Caki2 (cell line): ENCODE measurements at regions not wholly inside any gene's neighbourhood (a gene's known extent, or its start where the extent isn't known, plus 50 kb on each side); places are given as distances from the start of the nearest gene placed in this dataset.

Source experiments
- DNase-seq: peaks from one replicate; pipeline ENCODE4 v3.0.0-alpha.2; 2015; ENCODE audit warnings: low read depth
- in situ Hi-C: cut with HindIII; loops from 2 replicates; pipeline ENCODE4 v1.10.0; 2016; ENCODE audit warnings: low sequenced_read_pairs, low pct_unique_long_range_greater_than_20kb, mixed read lengths

DNA sequence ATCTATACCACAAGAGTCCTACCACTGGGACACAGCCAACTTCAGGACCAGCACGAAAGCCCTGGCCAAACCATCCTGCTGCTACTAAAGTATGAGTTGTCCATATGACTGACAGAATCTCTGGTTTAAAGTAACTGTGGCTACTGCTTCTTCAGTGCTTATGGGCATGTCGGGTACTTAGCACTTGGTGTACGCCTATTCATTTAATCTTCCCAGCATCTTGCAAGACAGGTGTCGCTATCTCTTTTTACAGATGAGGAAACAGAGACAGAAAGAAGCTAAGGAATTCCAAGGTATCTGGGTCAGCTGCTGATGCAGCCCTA is 203.4 kb upstream of the ID2 start:
- no peak for DNase-seq
- in situ Hi-C loops, result no loop called here

DNA sequence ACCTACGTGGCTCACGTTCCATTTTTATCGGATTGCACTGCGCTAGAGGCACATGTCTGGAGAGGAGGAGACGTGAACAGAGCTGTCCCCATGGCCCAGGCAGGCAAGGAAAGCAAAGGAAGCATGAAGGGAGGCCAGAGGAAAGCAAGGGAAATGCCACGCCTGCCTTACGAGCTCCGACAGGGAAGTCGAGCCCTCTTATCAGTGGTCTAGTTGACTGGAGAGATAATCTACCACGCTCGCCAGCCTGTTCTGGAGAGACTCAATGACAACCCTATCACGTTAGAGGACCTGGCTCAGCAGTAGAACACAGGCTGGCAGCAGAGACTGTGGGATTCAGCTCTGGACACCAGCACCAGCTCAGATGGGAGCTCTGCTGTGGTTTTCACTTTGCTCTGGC is 202.6 kb upstream of the ID2 start:
- in situ Hi-C loops, result no loop called here
- DNase-seq, result no peak

DNA sequence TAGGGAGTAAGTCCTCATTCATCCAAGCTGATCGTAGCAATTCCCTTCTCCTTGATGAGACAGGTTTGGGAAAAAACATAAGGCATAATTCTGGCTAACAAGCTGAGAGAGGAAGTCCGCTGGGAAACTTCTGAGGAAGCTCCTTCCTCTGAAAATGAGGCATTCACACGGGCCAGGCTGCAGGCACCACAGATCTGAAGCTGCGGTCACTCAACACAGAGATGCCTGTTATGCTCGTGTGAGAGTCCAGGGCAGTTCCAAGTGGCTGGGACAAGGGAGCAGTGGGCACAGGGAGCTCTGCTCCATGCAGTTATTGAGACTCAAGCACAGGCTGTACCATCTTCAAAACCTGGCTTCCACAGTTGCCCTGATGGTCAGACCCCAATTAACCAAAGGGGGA is 200.9 kb upstream of the ID2 start:
- DNase-seq, result no peak
- in situ Hi-C loops, result no loop called here

DNA sequence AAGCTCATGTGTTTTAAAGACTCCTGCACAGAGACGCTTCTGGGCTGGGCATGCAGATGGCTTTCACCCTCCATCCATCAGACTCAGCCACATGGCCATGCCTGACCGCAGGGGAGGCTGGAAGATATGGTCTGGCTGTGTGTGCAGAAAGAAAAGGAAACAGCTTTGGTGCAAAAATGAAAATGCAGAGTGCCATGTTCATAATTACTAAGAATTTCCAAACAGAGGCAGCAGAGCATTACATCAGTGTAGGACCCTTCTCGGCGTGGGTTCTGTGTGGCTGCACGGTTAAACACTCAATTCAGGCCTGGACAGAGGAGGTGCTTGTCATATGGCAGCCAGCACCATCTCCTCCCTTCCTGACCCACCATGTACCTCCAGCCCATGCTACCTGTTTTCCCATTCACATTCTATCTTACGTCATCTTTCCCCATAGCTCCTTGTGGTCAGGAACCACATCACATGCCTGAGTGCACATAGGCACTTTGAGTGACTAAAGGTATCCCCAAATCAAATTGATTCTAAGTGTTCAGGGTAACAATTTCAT is 200.3 kb upstream of the ID2 start:
- in situ Hi-C loops, result no loop called here
- peak; percentile 48 for DNase-seq

DNA sequence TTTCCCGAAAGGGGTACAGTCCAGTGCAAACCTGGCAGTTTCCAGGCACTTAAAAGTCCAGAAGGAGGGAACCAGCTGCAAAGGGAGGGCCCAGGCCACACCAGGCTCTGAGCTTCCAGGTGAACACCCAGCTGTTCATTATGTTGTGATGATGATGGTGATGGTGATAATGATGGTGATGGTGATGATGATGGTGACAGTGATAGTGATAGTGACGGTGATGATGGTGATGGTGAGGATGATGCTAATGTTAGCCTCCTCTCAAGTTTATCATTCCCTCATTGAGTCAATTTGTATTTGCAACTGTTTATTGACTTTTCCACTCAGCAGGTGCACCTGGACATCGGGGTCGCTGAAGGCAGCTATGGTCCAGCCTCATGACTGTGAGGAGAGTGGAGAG is 199.4 kb upstream of the ID2 start:
- DNase-seq, result no peak
- in situ Hi-C loops, result no loop called here

DNA sequence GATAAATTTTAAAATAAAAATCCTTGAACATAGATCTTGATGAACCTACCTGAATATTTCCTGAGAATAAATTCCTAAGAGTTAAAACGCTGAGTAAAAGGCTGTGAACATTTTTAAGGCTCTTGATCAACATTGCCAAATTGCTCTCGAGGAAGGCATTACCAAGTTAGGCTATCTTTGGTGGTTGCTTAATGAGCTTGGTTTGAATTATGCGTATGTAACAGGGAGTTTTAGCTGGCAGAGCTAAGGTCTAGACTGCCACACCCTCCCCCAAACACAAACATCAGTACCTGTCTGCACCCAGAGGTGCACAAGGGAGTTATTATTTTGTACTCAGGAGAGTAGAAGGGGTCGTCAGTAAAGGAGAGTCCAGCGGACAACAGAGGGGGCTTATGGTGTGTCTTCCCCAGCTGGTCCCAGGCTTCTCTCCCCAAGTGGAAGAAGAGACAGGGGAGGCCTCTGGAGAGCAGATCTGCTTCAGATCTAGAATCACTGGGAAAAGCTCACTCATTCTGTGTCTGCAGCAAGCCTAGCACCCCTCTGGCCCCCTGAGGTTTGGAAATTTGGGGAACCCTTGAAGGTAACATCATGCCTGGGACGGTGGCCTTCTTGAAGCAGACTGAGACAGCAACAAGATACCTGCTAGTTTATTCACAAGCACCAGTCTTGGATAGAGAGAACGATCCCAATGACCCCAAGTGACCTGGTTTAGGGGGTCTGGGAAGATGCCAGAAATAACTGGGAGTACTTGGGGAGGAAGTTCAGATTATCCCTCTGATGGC is 197.2 kb upstream of the ID2 start:
- in situ Hi-C loops, result no loop called here
- DNase-seq, result no peak

DNA sequence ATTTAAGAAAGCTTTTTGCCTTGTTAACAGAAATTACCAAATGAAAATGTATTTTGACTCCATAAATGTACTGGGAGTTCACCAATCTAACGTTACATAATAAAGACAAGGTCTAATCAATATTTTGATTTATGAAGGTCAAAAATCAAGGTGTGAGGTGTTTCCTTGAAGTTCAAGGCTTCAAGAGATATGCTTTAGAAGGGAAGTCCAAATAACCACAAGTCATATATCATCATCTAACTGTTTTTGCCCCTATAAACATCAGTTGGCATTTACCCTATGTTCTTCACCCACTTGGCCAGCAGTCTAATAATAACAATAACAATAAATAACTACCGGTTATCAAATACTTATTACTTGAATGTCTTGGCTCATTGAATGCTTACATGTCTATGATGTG is 196.1 kb upstream of the ID2 start:
- DNase-seq, result no peak
- in situ Hi-C loops, result no loop called here

DNA sequence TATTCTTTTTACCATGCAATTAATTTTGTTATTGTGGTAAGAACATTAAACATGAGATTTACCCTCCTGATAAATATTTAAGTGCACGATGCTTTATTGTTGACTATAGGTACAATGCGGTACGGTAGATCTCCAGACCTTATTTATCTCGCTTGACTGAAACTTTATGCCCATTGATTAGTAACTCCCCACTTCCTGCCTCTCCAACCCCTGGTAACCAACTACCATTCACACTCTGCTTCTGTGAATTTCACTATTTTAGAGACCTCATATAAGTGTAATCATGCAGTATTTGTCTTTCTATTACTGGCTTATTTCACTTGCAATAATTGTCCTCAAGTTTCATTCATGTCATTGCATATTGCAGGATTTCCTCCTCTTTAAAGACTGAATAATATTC is 195.7 kb upstream of the ID2 start:
- DNase-seq, result no peak
- in situ Hi-C loops, result no loop called here

DNA sequence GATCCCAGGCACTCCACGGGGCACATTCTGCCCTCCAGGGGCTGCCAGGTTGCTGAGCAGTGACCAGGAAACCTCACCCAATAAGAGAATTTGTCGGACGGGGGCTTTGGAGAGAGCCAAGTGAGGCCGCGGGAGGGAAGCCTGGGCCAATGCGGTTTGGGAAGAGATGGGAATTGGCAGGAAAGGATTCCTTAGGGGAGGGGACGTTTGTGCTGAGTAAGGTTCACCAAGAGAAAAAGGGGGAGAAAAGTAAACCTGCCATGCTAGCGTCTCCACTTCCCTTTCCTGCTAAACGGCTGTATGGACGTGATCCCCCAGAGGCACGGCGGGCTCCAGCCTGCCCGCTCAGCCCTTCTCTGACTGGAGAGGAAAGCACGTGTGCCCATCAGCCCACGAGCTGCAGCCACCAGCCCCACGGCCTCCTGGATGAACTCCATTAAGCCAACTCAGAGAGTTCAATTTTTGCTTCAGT is 194.4 kb upstream of the ID2 start:
- no peak for DNase-seq
- in situ Hi-C loops, result no loop called here

DNA sequence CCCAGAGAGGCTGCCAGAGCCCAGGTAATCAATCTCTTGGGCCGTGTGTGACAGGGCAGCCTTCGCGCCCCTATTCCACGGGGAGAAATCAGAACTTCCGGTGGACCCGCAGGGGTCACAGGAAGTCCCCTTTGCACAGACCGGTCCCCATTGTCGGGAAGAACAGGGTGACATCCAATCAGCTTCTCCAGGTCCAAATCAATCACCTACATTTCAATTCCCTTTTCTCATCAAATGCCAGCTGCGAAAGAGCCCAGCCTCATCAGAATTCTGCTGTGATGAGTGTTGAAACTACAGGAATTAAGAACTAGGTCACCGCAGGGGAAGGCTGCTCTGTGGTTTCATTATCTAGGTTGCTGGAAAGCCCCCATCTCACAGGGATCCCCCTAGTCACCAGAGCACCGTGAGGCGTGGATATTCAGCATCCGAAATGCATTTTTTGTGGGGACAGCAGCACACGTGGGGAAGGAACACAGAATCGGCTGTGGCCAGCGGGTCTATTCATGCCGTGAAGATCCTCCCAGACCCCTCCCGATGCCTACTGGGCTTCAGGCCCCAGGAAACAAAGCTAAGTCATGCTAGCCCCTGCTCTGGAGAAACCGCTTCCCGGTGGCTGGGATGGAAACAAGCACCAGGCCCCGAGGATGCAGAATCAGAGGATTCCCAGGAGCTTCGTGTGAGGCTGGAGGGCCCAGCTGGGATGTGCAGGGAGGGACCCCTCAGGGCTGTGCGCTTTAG is 193.7 kb upstream of the ID2 start:
- in situ Hi-C loops, result no loop called here
- no peak for DNase-seq

DNA sequence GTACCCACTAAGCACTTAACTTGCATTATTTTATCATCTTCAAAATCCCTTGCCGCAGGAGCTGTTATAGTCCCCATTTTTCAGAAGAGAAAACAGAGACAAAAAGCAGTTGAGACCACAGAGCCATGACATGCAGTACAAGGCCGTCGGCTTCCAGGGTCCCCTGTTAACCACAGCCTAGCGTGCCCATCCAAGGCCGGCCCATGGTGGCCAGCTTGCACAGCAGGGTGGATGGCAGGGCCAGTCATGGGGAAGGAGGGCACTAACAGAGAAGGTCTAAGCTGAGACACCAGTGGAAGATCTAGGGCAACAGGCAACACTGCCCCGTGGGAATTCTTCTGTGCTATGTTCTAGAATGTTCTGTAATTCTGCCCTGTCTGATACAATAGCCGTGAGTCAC is 192.6 kb upstream of the ID2 start:
- no peak for DNase-seq
- in situ Hi-C loops, result no loop called here

DNA sequence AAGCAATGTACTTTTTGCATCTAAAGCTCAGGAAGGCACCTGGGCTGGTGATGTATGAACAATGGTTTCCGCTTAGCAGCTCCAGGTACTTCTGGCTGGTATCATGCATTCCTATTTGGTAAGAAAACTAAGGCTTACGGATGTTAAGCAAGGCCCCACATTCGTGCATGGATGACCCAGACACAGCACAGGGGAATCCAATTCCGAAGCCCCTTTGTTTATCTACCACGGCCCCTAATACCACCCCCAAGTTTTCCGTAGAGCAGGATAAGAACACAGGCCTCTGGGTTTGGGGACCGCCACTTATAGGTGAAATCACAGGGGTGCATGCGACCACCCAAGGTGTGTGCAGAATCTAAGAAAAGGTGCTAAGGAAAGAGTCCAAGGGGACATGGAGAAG is 192.1 kb upstream of the ID2 start:
- no peak for DNase-seq
- in situ Hi-C loops, result no loop called here

DNA sequence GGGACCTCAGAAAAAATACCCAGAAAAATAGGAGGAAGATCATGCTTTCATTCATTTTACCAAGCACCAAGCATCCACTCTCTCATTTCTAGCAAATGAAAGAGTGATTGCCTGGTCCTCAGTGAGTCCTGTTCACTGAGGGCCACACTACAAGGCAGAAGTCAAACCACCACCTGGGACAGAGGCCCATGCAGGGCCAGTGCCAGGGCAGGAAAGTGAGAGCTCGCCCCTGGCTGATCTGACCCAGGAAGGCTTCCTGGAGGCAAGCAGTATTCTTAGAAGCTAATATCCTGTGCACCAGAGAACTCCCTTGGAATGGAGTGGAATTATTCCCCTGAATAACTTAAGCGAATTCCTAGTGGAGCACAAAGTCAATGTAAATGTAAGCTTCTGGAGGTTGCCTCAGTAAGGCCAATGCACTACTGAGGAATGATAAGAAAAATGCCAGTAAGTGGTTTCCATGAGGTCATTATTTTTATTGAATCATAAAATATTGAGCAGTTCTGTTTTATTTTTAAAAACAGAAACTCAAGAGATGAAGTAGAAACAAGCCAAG is 191.6 kb upstream of the ID2 start:
- in situ Hi-C loops, result no loop called here
- no peak for DNase-seq

DNA sequence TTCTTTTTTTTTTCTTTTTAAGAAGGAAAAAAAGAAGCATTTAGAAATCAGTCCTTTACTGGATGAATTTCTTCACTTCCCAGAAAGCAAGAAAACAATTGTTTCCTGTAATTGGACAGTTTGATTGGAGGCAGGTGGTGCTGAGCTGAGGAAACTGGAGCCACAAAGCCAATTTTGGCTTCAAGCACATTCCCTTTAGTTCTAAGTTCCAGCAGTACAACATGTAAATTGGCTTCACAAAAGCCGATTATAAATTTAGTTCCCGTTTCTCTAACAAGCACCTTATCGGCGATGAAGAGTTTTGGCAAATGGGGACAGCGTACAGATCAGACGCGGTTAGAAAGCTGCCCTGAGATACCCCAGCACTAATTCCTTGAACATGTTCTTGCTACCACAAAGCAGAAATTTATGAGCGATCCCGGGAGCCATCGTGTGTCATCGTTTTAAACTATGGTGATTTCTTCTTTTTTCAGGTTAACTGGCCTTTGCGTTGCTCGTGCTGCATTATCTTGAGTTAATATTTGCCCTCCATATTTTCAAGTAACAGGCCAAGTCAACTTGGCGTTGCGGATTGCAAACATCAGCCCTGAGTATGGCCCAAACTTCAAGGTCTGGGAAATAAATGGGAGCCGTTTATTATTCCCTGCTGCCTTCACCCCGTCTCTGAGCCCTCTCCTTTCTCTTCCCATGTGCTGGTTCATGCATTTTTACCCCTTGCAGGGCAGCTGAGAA is 190.4 kb upstream of the ID2 start:
- DNase-seq, result no peak
- in situ Hi-C loops, result no loop called here

DNA sequence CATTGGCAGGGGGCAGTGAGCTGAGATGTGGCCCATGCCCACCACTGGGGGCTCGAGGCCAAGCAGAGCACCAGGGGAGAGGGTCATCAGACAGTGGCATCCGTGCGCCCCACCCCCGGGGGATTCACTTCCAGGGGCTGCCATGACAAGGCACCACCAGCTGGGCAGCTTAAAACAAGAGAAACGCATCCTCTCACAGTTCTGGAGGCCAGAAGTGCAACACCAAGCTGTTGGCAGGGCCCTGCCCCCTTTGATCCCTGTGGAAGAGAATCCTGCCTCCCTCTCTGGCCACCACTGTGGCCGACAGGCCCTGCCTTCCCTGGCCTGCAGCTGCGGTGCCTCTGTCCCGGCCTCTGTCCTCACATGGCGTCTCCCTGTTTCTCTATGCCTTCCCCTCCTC is 187.7 kb upstream of the ID2 start:
- no peak for DNase-seq
- in situ Hi-C loops, result no loop called here

DNA sequence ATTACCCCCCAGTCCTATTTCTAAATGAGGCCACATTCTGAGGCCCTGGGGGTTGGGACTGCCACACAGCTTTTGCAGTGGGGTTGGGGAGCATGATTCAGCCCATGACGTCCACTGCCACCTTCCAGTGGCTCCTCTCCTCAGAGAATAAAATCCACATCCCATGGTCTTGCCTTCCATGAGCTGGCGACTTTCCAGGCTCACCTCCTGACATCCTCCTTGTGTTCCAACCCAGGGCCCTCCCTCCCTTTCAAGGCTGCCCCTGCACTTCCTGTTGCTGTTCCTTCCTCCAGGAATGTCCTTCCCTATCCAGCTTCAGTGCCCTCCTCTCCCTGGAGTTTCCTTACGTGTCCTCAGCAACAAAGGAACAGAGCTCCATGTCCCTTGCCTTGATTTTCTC is 187.3 kb upstream of the ID2 start:
- peak; percentile 66 for DNase-seq
- in situ Hi-C loops, result no loop called here

DNA sequence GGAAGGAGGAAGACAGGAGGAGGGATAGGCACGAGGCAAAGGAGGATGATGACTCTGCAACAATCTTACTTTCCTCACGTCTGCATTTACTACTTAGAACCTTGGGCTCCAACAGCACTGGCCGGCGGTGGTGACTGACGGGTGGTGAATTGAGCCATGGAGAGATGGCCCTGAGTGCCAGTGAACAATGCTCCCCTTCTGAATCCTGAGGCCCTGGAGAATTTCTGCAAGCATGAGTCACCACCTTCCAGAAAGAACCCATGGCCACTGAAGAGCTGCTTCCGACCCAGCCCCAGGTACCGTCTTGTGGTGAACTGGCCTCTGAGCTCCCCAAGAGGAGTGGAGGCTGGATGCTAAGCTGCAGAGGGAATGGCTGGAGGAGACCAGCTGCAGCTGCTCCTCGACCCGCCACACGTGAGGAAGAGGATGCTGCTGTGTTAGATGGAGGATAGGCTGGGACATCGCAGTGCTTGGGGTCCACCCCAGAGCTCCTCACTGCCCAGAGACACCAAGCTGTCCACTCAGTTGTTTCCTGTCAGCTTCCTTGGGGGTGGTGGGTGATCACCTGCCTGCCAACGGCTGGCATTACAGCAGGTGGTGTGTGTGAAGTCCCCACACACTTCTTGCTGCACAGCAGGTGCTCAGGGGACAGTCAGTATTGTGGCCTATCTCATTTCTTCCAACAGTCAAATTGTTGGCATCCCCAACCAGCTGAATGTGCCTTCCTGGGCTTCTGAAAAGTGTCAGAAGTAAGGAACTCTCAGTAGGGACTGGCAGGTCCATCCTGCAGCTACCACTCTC is 186.5 kb upstream of the ID2 start:
- no peak for DNase-seq
- in situ Hi-C loops, result no loop called here

DNA sequence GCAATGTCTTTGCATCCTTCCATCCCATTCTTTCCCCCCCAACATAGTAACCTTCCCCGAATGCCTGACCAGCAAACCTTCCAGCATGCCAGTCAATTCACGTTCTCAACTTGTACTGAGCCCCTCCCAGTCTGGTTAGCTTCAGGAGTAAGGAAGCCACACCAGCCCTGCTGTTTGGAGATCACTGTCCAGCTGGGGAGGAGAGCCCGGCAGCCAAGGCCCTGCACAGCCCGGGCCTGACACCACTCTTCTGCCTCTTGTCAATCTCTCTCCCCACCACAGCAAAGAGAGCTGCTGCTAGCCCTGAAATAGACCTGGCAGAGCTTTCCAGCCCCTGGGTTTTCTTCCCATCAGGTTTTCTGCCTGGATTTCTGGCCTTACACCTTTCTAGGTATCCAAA is 185.8 kb upstream of the ID2 start:
- in situ Hi-C loops, result no loop called here

More for the DNA sequence above, 185.8 kb upstream of the ID2 start:
- DNase-seq, result no peak
